Fibroblast of lung (primary cell): ENCODE measurements at regions not wholly inside any gene's neighbourhood (a gene's known extent, or its start where the extent isn't known, plus 50 kb on each side); places are given as distances from the start of the nearest gene placed in this dataset.

Experiments used
- CTCF ChIP-seq, 2 donors: IDR thresholded peaks in 1 of 2; conservative IDR thresholded peaks in 1 of 2; 1 replicate in 1 of 2; 2 replicates in 1 of 2; pipeline ENCODE4 v1.5.1; 2011 to 2012; ENCODE audit warnings: low read length in 2 of 2, control low read depth in 1 of 2, inconsistent platforms in 1 of 2, low read depth in 1 of 2, mild to moderate bottlenecking in 1 of 2
- EZH2 ChIP-seq: IDR thresholded peaks from 2 replicates; pipeline ENCODE4 v1.5.1; 2012; ENCODE audit warnings: low read length, control low read depth, mild to moderate bottlenecking; ENCODE audit errors: missing control alignments

- TF ChIP-seq CTCF (conservative IDR thresholded peaks at IDR 0.05 in 1 of 2, IDR thresholded peaks at IDR 0.05 in 1 of 2; ENCODE audit: low read depth in 1 of 2, low read length in 2 of 2) (no peak), EZH2 (no peak)
These were observed 584.4 kb downstream of the TCERG1L start for GRCh38 chr10:130726996-130727725.
